ENCODE measurements at regions not wholly inside any gene's neighbourhood (a gene's known extent, or its start where the extent isn't known, plus 50 kb on each side); places are given as distances from the start of the nearest gene placed in this dataset.

DNA sequence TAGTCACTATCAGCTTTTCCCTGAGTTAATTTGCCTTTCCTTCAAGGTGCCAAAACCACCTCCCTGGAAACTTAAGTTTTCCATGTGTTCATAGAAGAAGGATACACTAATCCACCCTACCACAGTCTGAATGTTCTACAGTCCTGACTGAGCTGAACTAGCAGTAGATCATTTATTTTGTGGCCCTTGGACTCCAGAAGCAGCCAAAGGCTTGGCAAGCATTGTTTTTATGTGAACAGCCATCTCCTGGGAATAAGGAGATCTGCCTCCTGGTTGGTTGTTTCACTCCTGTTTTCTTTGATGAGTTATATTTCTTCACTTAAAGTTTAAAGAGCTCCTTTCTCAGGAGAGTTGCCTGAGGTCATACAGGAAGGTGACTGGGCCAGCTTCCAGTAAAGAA lies 634.6 kb upstream of the SOX9 start:
- no peak overlapping the region for H2BK120ac ChIP-seq (replicated peaks; ENCODE audit: low read depth, low read length)
- no peaks in the 10 kb centered on the region for H3K79me1 ChIP-seq (ENCODE audit: low read depth, low read length)
- POLR2A ChIA-PET (ENCODE audit: partially characterized antibody) = no interaction called here
- CTCF ChIA-PET (ENCODE audit: partially characterized antibody) = interaction anchor here (0.9 to 5.4 kb wide), 2 partner anchors 12 to 633 kb away, joined by 3 to 33 read pairs; no protein-coding TSS in a partner anchor
- no peak overlapping the region for H2AFZ ChIP-seq (ENCODE audit: low read length)
- no peak overlapping the region for H2BK5ac ChIP-seq (ENCODE audit: low read depth, low read length)
- H4K20me1 ChIP-seq (replicated peaks in 1 of 2; ENCODE audit: control insufficient read depth in 1 of 2, insufficient read depth in 2 of 2, low read length in 2 of 2) = no peaks in the 10 kb centered on the region
- no peak for FAIRE-seq
- H3K9ac ChIP-seq (replicated peaks in 1 of 4; ENCODE audit: extremely low read depth in 1 of 4, low read depth in 3 of 4, low read length in 3 of 4) = no peak overlapping the region
- no peak overlapping the region for H3K4ac ChIP-seq (replicated peaks; ENCODE audit: insufficient read length, low read depth, low read length)
- H3K27ac ChIP-seq (ENCODE audit: low read depth, low read length) = no peak overlapping the region
- H2BK20ac ChIP-seq (ENCODE audit: low read length) = no peak overlapping the region
- H2BK12ac ChIP-seq (ENCODE audit: low read depth, low read length) = no peak overlapping the region
- DNase-seq (ENCODE audit: low read depth in 1 of 2, low spot score in 2 of 2) = no peak
- no peak overlapping the region for H4K8ac ChIP-seq (ENCODE audit: extremely low read depth, insufficient read depth, low read length)
- no peak overlapping the region for H3K14ac ChIP-seq (ENCODE audit: insufficient read length)
- no peak overlapping the region for H3K4me3 ChIP-seq (ENCODE audit: extremely low read depth in 1 of 4, insufficient read depth in 2 of 4, low read depth in 3 of 4, low read length in 4 of 4)
- H3K56ac ChIP-seq (replicated peaks; ENCODE audit: insufficient read length, low read depth, low read length) = no peak overlapping the region
- no peaks in the 10 kb centered on the region for H3K79me2 ChIP-seq (ENCODE audit: control insufficient read depth in 1 of 2, insufficient read depth in 2 of 2, low read length in 2 of 2)
- no peak overlapping the region for H3K23ac ChIP-seq (ENCODE audit: insufficient read length)
- H3K36me3 ChIP-seq (ENCODE audit: control insufficient read depth in 2 of 4, insufficient read depth in 4 of 4, low read length in 3 of 4) = no peaks in the 10 kb centered on the region
- no peak overlapping the region for H3K4me2 ChIP-seq (ENCODE audit: insufficient read depth in 1 of 2, low read depth in 2 of 2, low read length in 2 of 2)
- no peak overlapping the region for H3K18ac ChIP-seq (ENCODE audit: extremely low read depth, low read length)
- H4K91ac ChIP-seq (replicated peaks; ENCODE audit: insufficient read length, low read length) = no peak overlapping the region
- no peaks in the 10 kb centered on the region for H3K9me3 ChIP-seq (ENCODE audit: insufficient read depth in 2 of 2, low read depth in 1 of 2, low read length in 1 of 2)
- H3K23me2 ChIP-seq (ENCODE audit: low read depth, low read length) = no peaks in the 10 kb centered on the region
- H2AK5ac ChIP-seq (ENCODE audit: low read depth, low read length) = no peak overlapping the region
- no peak overlapping the region for H4K5ac ChIP-seq (ENCODE audit: insufficient read length, low read depth, low read length)
- no peaks in the 10 kb centered on the region for H3K4me1 ChIP-seq (replicated peaks in 1 of 4; ENCODE audit: control insufficient read depth in 3 of 4, insufficient read depth in 4 of 4, low read length in 3 of 4)
- H3K27me3 ChIP-seq (replicated peaks in 1 of 4; ENCODE audit: control insufficient read depth in 3 of 4, extremely low read depth in 1 of 4, insufficient read depth in 3 of 4, low read length in 3 of 4) = no peaks in the 10 kb centered on the region
- no peak overlapping the region for H2BK15ac ChIP-seq (ENCODE audit: low read length)
- TF ChIP-seq HDAC6 (IDR thresholded peaks at IDR 0.05; ENCODE audit: low read depth, low read length) (no peak), TAF1 (IDR thresholded peaks at IDR 0.05; ENCODE audit: low read depth, low read length) (no peak), MAFK (IDR thresholded peaks at IDR 0.05; ENCODE audit: low read depth, low read length) (no peak), ASH2L (IDR thresholded peaks at IDR 0.05; ENCODE audit: low read length) (no peak), EP300 (IDR thresholded peaks at IDR 0.05; ENCODE audit: borderline replicate concordance in 1 of 2, low read depth in 2 of 2, low read length in 2 of 2) (no peak), SIX5 (IDR thresholded peaks at IDR 0.05; ENCODE audit: low read depth, low read length) (no peak), TAF7 (optimal IDR thresholded peaks at IDR 0.05; ENCODE audit: borderline replicate concordance, low read depth, low read length) (no peak), TCF12 (IDR thresholded peaks at IDR 0.05; ENCODE audit: low read depth, low read length) (no peak), EZH2 (IDR thresholded peaks at IDR 0.05; ENCODE audit: low read depth, low read length, severe bottlenecking) (no peak), RXRA (IDR thresholded peaks at IDR 0.05; ENCODE audit: insufficient read depth, low read depth, low read length) (no peak), JUN (IDR thresholded peaks at IDR 0.05; ENCODE audit: low read depth, low read length) (no peak), KDM4A (IDR thresholded peaks at IDR 0.05; ENCODE audit: low read depth, low read length, severe bottlenecking) (no peak), CREB1 (IDR thresholded peaks at IDR 0.05) (no peak), BCL11A (IDR thresholded peaks at IDR 0.05; ENCODE audit: low read depth in 2 of 2, low read length in 2 of 2) (no peak)
- TF ChIP-seq, protein P1, sequence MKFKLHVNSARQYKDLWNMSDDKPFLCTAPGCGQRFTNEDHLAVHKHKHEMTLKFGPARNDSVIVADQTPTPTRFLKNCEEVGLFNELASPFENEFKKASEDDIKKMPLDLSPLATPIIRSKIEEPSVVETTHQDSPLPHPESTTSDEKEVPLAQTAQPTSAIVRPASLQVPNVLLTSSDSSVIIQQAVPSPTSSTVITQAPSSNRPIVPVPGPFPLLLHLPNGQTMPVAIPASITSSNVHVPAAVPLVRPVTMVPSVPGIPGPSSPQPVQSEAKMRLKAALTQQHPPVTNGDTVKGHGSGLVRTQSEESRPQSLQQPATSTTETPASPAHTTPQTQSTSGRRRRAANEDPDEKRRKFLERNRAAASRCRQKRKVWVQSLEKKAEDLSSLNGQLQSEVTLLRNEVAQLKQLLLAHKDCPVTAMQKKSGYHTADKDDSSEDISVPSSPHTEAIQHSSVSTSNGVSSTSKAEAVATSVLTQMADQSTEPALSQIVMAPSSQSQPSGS (IDR thresholded peaks at IDR 0.05; ENCODE audit: low read length) = no peak
